ENCODE measurements at regions not wholly inside any gene's neighbourhood (a gene's known extent, or its start where the extent isn't known, plus 50 kb on each side); places are given as distances from the start of the nearest gene placed in this dataset.
"Not testable (repeated sequence)": the region's sequence is repeated elsewhere in the genome, so short reads cannot be mapped to it uniquely, and the experiment has no call there.

- ATAC-seq (ENCODE audit: poor library complexity): no peak
- DNase-seq: no peak
- intact Hi-C loops (cut with DNase I): no loop called here
These were observed 192.2 kb downstream of the YTHDC2 start for GRCh38 chr5:113705657-113706056.

GRCh38 chr5:113713051-113713450 lies 199.6 kb downstream of the YTHDC2 start:
- intact Hi-C loops (cut with DNase I): no loop called here
- no peak for ATAC-seq (ENCODE audit: poor library complexity)
- DNase-seq: no peak

GRCh38 chr5:113715921-113716320 lies 202.4 kb downstream of the YTHDC2 start:
- DNase-seq; ATAC-seq (ENCODE audit: poor library complexity); intact Hi-C loops (cut with DNase I): not testable (repeated sequence)

GRCh38 chr5:113719549-113719948 lies 206.1 kb downstream of the YTHDC2 start:
- ATAC-seq (ENCODE audit: poor library complexity) (no peak), DNase-seq (no peak)
- intact Hi-C loops (cut with DNase I): no loop called here

- DNase-seq (no peak), ATAC-seq (ENCODE audit: poor library complexity) (no peak)
- intact Hi-C loops (cut with DNase I): no loop called here
These were observed 207.7 kb downstream of the YTHDC2 start for GRCh38 chr5:113721171-113721570.

- ATAC-seq (ENCODE audit: poor library complexity): no peak
These were observed 209.5 kb downstream of the YTHDC2 start for GRCh38 chr5:113723021-113723420.

GRCh38 chr5:113735751-113736150 lies 222.3 kb downstream of the YTHDC2 start:
- DNase-seq: no peak
- no peak for ATAC-seq (ENCODE audit: poor library complexity)
- intact Hi-C loops (cut with DNase I): no loop called here

More at GRCh38 chr5:113723021-113723420, 209.5 kb downstream of the YTHDC2 start:
- no peak for DNase-seq
- intact Hi-C loops (cut with DNase I): no loop called here

- intact Hi-C loops (cut with DNase I): no loop called here
- DNase-seq: no peak
These were observed 228.7 kb downstream of the YTHDC2 start for GRCh38 chr5:113742176-113742575.

GRCh38 chr5:113742639-113743038 lies 229.1 kb downstream of the YTHDC2 start:
- DNase-seq: no peak
- intact Hi-C loops (cut with DNase I): no loop called here
- no peak for ATAC-seq (ENCODE audit: poor library complexity)

More at GRCh38 chr5:113742176-113742575, 228.7 kb downstream of the YTHDC2 start:
- ATAC-seq (ENCODE audit: poor library complexity): no peak

- intact Hi-C loops (cut with DNase I): no loop called here
- DNase-seq (no peak), ATAC-seq (ENCODE audit: poor library complexity) (no peak)
These were observed 234.9 kb downstream of the YTHDC2 start for GRCh38 chr5:113748403-113748802.

- DNase-seq (no peak), ATAC-seq (ENCODE audit: poor library complexity) (no peak)
- intact Hi-C loops (cut with DNase I): no loop called here
These were observed 235.8 kb downstream of the YTHDC2 start for GRCh38 chr5:113749334-113749733.

- intact Hi-C loops (cut with DNase I); ATAC-seq (ENCODE audit: poor library complexity); DNase-seq: not testable (repeated sequence)
These were observed 239.7 kb downstream of the YTHDC2 start for GRCh38 chr5:113753182-113753581.

GRCh38 chr5:113755516-113755915 lies 242.0 kb downstream of the YTHDC2 start:
- intact Hi-C loops (cut with DNase I): no loop called here
- DNase-seq (no peak), ATAC-seq (ENCODE audit: poor library complexity) (no peak)

- ATAC-seq (ENCODE audit: poor library complexity) (no peak), DNase-seq (no peak)
- intact Hi-C loops (cut with DNase I): no loop called here
These were observed 244.0 kb downstream of the YTHDC2 start for GRCh38 chr5:113757508-113757907.

- no peak for DNase-seq
- intact Hi-C loops (cut with DNase I): no loop called here
- ATAC-seq (ENCODE audit: poor library complexity): no peak
These were observed 246.0 kb downstream of the YTHDC2 start for GRCh38 chr5:113759505-113759904.

- ATAC-seq (ENCODE audit: poor library complexity) (no peak), DNase-seq (no peak)
- intact Hi-C loops (cut with DNase I): no loop called here
These were observed 247.0 kb downstream of the YTHDC2 start for GRCh38 chr5:113760486-113760885.

- intact Hi-C loops (cut with DNase I): no loop called here
- no peak for ATAC-seq (ENCODE audit: poor library complexity)
- no peak for DNase-seq
These were observed 248.1 kb downstream of the YTHDC2 start for GRCh38 chr5:113761594-113761993.

- ATAC-seq (ENCODE audit: poor library complexity) (no peak), DNase-seq (no peak)
- intact Hi-C loops (cut with DNase I): no loop called here
These were observed 250.9 kb downstream of the YTHDC2 start for GRCh38 chr5:113764382-113764781.

- DNase-seq; intact Hi-C loops (cut with DNase I); ATAC-seq (ENCODE audit: poor library complexity): not testable (repeated sequence)
These were observed 253.3 kb downstream of the YTHDC2 start for GRCh38 chr5:113766827-113767226.

- DNase-seq (no peak), ATAC-seq (ENCODE audit: poor library complexity) (no peak)
- intact Hi-C loops (cut with DNase I): no loop called here
These were observed 257.2 kb downstream of the YTHDC2 start for GRCh38 chr5:113770648-113771047.

- ATAC-seq (ENCODE audit: poor library complexity) (no peak), DNase-seq (no peak)
- intact Hi-C loops (cut with DNase I): no loop called here
These were observed 258.0 kb downstream of the YTHDC2 start for GRCh38 chr5:113771483-113771882.

Data from Right ventricle myocardium superior (tissue), 1 donor.